G401 (cell line): ENCODE measurements at regions not wholly inside any gene's neighbourhood (a gene's known extent, or its start where the extent isn't known, plus 50 kb on each side); places are given as distances from the start of the nearest gene placed in this dataset.
"Not testable (repeated sequence)": the region's sequence is repeated elsewhere in the genome, so short reads cannot be mapped to it uniquely, and the experiment has no call there.

Experiments used
- DNase-seq: peaks from one replicate; pipeline ENCODE4 v3.0.0-alpha.2; 2015; ENCODE audit warnings: low spot score
- in situ Hi-C: cut with HindIII; loops from 2 replicates; pipeline ENCODE4 v1.10.0; 2016; ENCODE audit warnings: low sequenced_read_pairs, mixed read lengths

GRCh38 chr1:234916840-234917239, 211.8 kb downstream of the TOMM20 start:
- no peak for DNase-seq
- in situ Hi-C loops = no loop called here

- in situ Hi-C loops = no loop called here
- peak; percentile 13 for DNase-seq
These were observed 212.5 kb downstream of the TOMM20 start for GRCh38 chr1:234915924-234916675.

- in situ Hi-C loops = no loop called here
These were observed 213.9 kb downstream of the TOMM20 start for GRCh38 chr1:234914606-234915290.

GRCh38 chr1:234913771-234914170, 214.9 kb downstream of the TOMM20 start:
- DNase-seq = no peak
- in situ Hi-C loops = no loop called here

More at GRCh38 chr1:234914606-234915290, 213.9 kb downstream of the TOMM20 start:
- no peak for DNase-seq

- DNase-seq = no peak
- in situ Hi-C loops = no loop called here
These were observed 215.4 kb downstream of the TOMM20 start for GRCh38 chr1:234913278-234913649.

GRCh38 chr1:234912548-234913277, 215.9 kb downstream of the TOMM20 start:
- no peak for DNase-seq
- in situ Hi-C loops = no loop called here

GRCh38 chr1:234911787-234912186, 216.8 kb downstream of the TOMM20 start:
- no peak for DNase-seq
- in situ Hi-C loops = no loop called here

GRCh38 chr1:234911136-234911535, 217.5 kb downstream of the TOMM20 start:
- in situ Hi-C loops, DNase-seq: not testable (repeated sequence)

- in situ Hi-C loops = no loop called here
- DNase-seq = no peak
These were observed 218.8 kb downstream of the TOMM20 start for GRCh38 chr1:234909851-234910250.

- in situ Hi-C loops = no loop called here
These were observed 219.3 kb downstream of the TOMM20 start for GRCh38 chr1:234909307-234909810.

GRCh38 chr1:234908571-234908970, 220.1 kb downstream of the TOMM20 start:
- in situ Hi-C loops = no loop called here
- no peak for DNase-seq

More at GRCh38 chr1:234909307-234909810, 219.3 kb downstream of the TOMM20 start:
- DNase-seq = no peak

GRCh38 chr1:234907940-234908405, 220.7 kb downstream of the TOMM20 start:
- no peak for DNase-seq
- in situ Hi-C loops = no loop called here

GRCh38 chr1:234907208-234907939, 221.3 kb downstream of the TOMM20 start:
- in situ Hi-C loops = no loop called here
- no peak for DNase-seq

GRCh38 chr1:234906654-234907053, 222.0 kb downstream of the TOMM20 start:
- DNase-seq = no peak
- in situ Hi-C loops = no loop called here

- in situ Hi-C loops = no loop called here
- DNase-seq = no peak
These were observed 225.7 kb downstream of the TOMM20 start for GRCh38 chr1:234902774-234903547.

- in situ Hi-C loops = no loop called here
- no peak for DNase-seq
These were observed 227.1 kb downstream of the TOMM20 start for GRCh38 chr1:234901491-234902049.

- in situ Hi-C loops = no loop called here
- no peak for DNase-seq
These were observed 228.0 kb downstream of the TOMM20 start for GRCh38 chr1:234900595-234900994.

- in situ Hi-C loops = no loop called here
- DNase-seq = no peak
These were observed 228.9 kb downstream of the TOMM20 start for GRCh38 chr1:234899730-234900072.
